Mammary epithelial cell (primary cell): ENCODE measurements at regions not wholly inside any gene's neighbourhood (a gene's known extent, or its start where the extent isn't known, plus 50 kb on each side); places are given as distances from the start of the nearest gene placed in this dataset.

Experiments used
- EZH2 ChIP-seq: IDR thresholded peaks from 2 replicates; pipeline ENCODE4 v1.6.1; 2012; ENCODE audit warnings: low read length, inconsistent platforms, borderline replicate concordance
- TF ChIP-seq, protein P1 (sequence below), 2 donors: IDR thresholded peaks in 1 of 2; conservative IDR thresholded peaks in 1 of 2; 2 replicates each; pipeline ENCODE4 v1.5.1; 2011 to 2012; ENCODE audit warnings: inconsistent platforms in 2 of 2, low read length in 2 of 2, mild to moderate bottlenecking in 2 of 2, control low read depth in 1 of 2, low read depth in 1 of 2; ENCODE audit not compliant: insufficient read depth in 1 of 2; ENCODE audit errors: extremely low read depth in 1 of 2

- TF ChIP-seq, protein P1, sequence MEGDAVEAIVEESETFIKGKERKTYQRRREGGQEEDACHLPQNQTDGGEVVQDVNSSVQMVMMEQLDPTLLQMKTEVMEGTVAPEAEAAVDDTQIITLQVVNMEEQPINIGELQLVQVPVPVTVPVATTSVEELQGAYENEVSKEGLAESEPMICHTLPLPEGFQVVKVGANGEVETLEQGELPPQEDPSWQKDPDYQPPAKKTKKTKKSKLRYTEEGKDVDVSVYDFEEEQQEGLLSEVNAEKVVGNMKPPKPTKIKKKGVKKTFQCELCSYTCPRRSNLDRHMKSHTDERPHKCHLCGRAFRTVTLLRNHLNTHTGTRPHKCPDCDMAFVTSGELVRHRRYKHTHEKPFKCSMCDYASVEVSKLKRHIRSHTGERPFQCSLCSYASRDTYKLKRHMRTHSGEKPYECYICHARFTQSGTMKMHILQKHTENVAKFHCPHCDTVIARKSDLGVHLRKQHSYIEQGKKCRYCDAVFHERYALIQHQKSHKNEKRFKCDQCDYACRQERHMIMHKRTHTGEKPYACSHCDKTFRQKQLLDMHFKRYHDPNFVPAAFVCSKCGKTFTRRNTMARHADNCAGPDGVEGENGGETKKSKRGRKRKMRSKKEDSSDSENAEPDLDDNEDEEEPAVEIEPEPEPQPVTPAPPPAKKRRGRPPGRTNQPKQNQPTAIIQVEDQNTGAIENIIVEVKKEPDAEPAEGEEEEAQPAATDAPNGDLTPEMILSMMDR (conservative IDR thresholded peaks at IDR 0.05 in 1 of 2, IDR thresholded peaks at IDR 0.05 in 1 of 2; ENCODE audit: extremely low read depth in 1 of 2, insufficient read depth in 1 of 2, low read depth in 1 of 2, low read length in 2 of 2): no peak
- no peak for TF ChIP-seq EZH2
Observed at GRCh38 chr14:44040561-44040960, 466.5 kb downstream of the FSCB start.
